Fibroblast of lung (primary cell): ENCODE measurements at regions not wholly inside any gene's neighbourhood (a gene's known extent, or its start where the extent isn't known, plus 50 kb on each side); places are given as distances from the start of the nearest gene placed in this dataset.

Experiments used
- DNase-seq, 2 donors: peaks; one replicate each; pipeline versions ENCODE4 v3.0.0 to v3.0.0-alpha.2; 2010; ENCODE audit warnings: low read depth in 2 of 2
- H2AFZ ChIP-seq: 2 replicates; pipeline ENCODE4 v1.5.1; 2012; ENCODE audit warnings: low read length, control low read depth, inconsistent platforms
- H3K27ac ChIP-seq: 2 replicates; pipeline ENCODE4 v1.5.1; 2011; ENCODE audit warnings: low read length, control low read depth; ENCODE audit not compliant: insufficient read depth
- H3K27me3 ChIP-seq: 2 replicates; pipeline ENCODE4 v1.5.1; 2011; ENCODE audit warnings: mild to moderate bottlenecking, low read length; ENCODE audit not compliant: control insufficient read depth, insufficient read depth
- H3K36me3 ChIP-seq: 2 replicates; pipeline ENCODE4 v1.5.1; 2011; ENCODE audit warnings: low read length; ENCODE audit not compliant: control insufficient read depth, insufficient read depth
- H3K4me1 ChIP-seq: 2 replicates; pipeline ENCODE4 v1.5.1; 2011; ENCODE audit warnings: low read length; ENCODE audit not compliant: control insufficient read depth, insufficient read depth; ENCODE audit errors: extremely low read depth
- H3K4me2 ChIP-seq: 2 replicates; pipeline ENCODE4 v1.5.1; 2011; ENCODE audit warnings: low read length, control low read depth; ENCODE audit not compliant: insufficient read depth; ENCODE audit errors: extremely low read depth
- H3K4me3 ChIP-seq, 4 experiments: fragments of 200-600 bp in 1 of 4; sonication (generic) in 1 of 4; replicated peaks in 1 of 4; 2 replicates each; pipeline ENCODE4 v1.5.1; 2011 to 2016; ENCODE audit warnings: low read length in 4 of 4, low read depth in 3 of 4, mild to moderate bottlenecking in 3 of 4, control low read depth in 2 of 4, inconsistent platforms in 1 of 4, mixed read lengths in 1 of 4; ENCODE audit not compliant: insufficient read depth in 1 of 4; ENCODE audit errors: control extremely low read depth in 1 of 4
- H3K79me2 ChIP-seq: 2 replicates; pipeline ENCODE4 v1.5.1; 2012; ENCODE audit warnings: mild to moderate bottlenecking, low read length, inconsistent platforms; ENCODE audit not compliant: control insufficient read depth, insufficient read depth
- H3K9ac ChIP-seq: 2 replicates; pipeline ENCODE4 v1.5.1; 2011; ENCODE audit warnings: mild to moderate bottlenecking, low read length, control low read depth; ENCODE audit not compliant: insufficient read depth
- H3K9me3 ChIP-seq: 2 replicates; pipeline ENCODE4 v1.5.1; 2012; ENCODE audit warnings: low read depth, low read length; ENCODE audit not compliant: control insufficient read depth, insufficient read depth
- H4K20me1 ChIP-seq: 2 replicates; pipeline ENCODE4 v1.5.1; 2011; ENCODE audit warnings: low read length; ENCODE audit not compliant: control insufficient read depth, insufficient read depth; ENCODE audit errors: extremely low read depth
- CTCF ChIP-seq, 2 donors: IDR thresholded peaks in 1 of 2; conservative IDR thresholded peaks in 1 of 2; 1 replicate in 1 of 2; 2 replicates in 1 of 2; pipeline ENCODE4 v1.5.1; 2011 to 2012; ENCODE audit warnings: low read length in 2 of 2, control low read depth in 1 of 2, inconsistent platforms in 1 of 2, low read depth in 1 of 2, mild to moderate bottlenecking in 1 of 2
- EZH2 ChIP-seq: IDR thresholded peaks from 2 replicates; pipeline ENCODE4 v1.5.1; 2012; ENCODE audit warnings: low read length, control low read depth, mild to moderate bottlenecking; ENCODE audit errors: missing control alignments

- Histone ChIP-seq H3K9me3 (no peaks in the 10 kb centered on the region), H3K9ac (no peak overlapping the region), H3K27me3 (no peaks in the 10 kb centered on the region), H4K20me1 (no peaks in the 10 kb centered on the region), H3K4me2 (no peak overlapping the region), H3K4me1 (no peaks in the 10 kb centered on the region), H3K79me2 (no peaks in the 10 kb centered on the region), H3K36me3 (no peaks in the 10 kb centered on the region), H3K4me3 (no peak overlapping the region), H2AFZ (no peak overlapping the region), H3K27ac (no peak overlapping the region)
- no peak for TF ChIP-seq EZH2
- no peak for TF ChIP-seq CTCF (conservative IDR thresholded peaks at IDR 0.05 in 1 of 2, IDR thresholded peaks at IDR 0.05 in 1 of 2; ENCODE audit: low read depth in 1 of 2, low read length in 2 of 2)
- no peak for DNase-seq
Measured at GRCh38 chr11:82085493-82085892, 648.2 kb downstream of the FAM181B start.

GRCh38 chr11:82082976-82083375 lies 650.7 kb downstream of the FAM181B start:
- H3K4me1 ChIP-seq = no peaks in the 10 kb centered on the region
- no peaks in the 10 kb centered on the region for H3K9me3 ChIP-seq
- H3K36me3 ChIP-seq = no peaks in the 10 kb centered on the region
- no peak overlapping the region for H3K4me3 ChIP-seq
- no peak overlapping the region for H2AFZ ChIP-seq
- TF ChIP-seq EZH2 (no peak), CTCF (conservative IDR thresholded peaks at IDR 0.05 in 1 of 2, IDR thresholded peaks at IDR 0.05 in 1 of 2; ENCODE audit: low read depth in 1 of 2, low read length in 2 of 2) (no peak)
- DNase-seq = peak in 1 of 2 donors; percentile 2
- no peaks in the 10 kb centered on the region for H3K79me2 ChIP-seq
- H3K4me2 ChIP-seq = no peak overlapping the region
- H3K27me3 ChIP-seq = no peaks in the 10 kb centered on the region
- no peak overlapping the region for H3K9ac ChIP-seq
- H4K20me1 ChIP-seq = no peaks in the 10 kb centered on the region
- H3K27ac ChIP-seq = no peak overlapping the region

GRCh38 chr11:82080160-82080559 lies 653.5 kb downstream of the FAM181B start:
- Histone ChIP-seq H3K27ac (no peak overlapping the region), H3K9ac (no peak overlapping the region), H3K36me3 (no peaks in the 10 kb centered on the region), H3K9me3 (no peaks in the 10 kb centered on the region), H2AFZ (no peak overlapping the region), H3K79me2 (no peaks in the 10 kb centered on the region), H3K4me2 (no peak overlapping the region), H3K27me3 (no peaks in the 10 kb centered on the region), H4K20me1 (no peaks in the 10 kb centered on the region), H3K4me3 (no peak overlapping the region), H3K4me1 (no peaks in the 10 kb centered on the region)
- TF ChIP-seq CTCF (conservative IDR thresholded peaks at IDR 0.05 in 1 of 2, IDR thresholded peaks at IDR 0.05 in 1 of 2; ENCODE audit: low read depth in 1 of 2, low read length in 2 of 2) (no peak), EZH2 (no peak)
- peak; percentile 33 to 59 for DNase-seq
